Epidermal melanocyte (primary cell): ENCODE measurements at regions not wholly inside any gene's neighbourhood (a gene's known extent, or its start where the extent isn't known, plus 50 kb on each side); places are given as distances from the start of the nearest gene placed in this dataset.
"Not testable (repeated sequence)": the region's sequence is repeated elsewhere in the genome, so short reads cannot be mapped to it uniquely, and the experiment has no call there.

Experiments
- DNase-seq: peaks from one replicate; pipeline ENCODE4 v3.0.0; 2011; ENCODE audit warnings: low spot score; ENCODE audit not compliant: insufficient read length

DNA sequence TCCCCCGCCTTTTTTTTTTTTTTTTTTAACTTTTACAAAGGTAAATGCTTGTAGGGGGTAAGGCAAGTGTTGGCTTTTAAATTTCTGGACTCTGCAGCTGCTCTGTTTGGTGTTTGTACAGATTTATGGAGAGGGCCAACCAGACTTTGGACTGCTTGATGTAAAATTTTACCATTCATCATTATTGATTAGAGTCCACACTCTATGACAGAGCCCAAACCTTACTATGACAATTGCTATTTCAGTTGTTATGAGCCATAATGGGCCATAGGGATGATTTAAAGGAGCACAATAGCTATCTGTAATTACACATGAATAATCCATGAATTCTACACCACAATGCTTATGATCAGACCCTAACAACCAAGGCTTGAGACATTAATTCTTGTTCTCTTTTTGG is 867.2 kb downstream of the NR2F1-AS1 start:
- DNase-seq: no peak

GRCh38 chr5:92713335-92713743 is 867.7 kb downstream of the NR2F1-AS1 start:
- DNase-seq: no peak

GRCh38 chr5:92711956-92712355 is 869.1 kb downstream of the NR2F1-AS1 start:
- no peak for DNase-seq

- no peak for DNase-seq
These were observed 876.4 kb downstream of the NR2F1-AS1 start for GRCh38 chr5:92704590-92704989.

GRCh38 chr5:92703976-92704375 is 877.0 kb downstream of the NR2F1-AS1 start:
- no peak for DNase-seq

GRCh38 chr5:92695123-92696003 is 885.7 kb downstream of the NR2F1-AS1 start:
- DNase-seq: no peak

- no peak for DNase-seq
These were observed 887.0 kb downstream of the NR2F1-AS1 start for GRCh38 chr5:92694067-92694466.

DNA sequence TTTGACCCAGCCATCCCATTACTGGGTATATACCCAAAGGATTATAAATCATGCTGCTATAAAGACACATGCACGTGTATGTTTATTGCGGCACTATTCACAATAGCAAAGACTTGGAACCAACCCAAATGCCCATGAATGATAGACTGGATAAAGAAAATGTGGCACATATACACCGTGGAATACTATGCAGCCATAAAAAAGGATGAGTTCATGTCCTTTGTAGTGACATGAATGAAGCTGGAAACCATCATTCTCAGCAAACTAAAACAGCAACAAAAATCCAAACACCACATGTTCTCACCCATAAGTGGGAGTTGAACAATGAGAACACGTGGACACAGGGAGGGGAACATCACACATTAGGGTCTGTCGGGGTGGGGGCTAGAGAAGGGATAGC is 889.1 kb downstream of the NR2F1-AS1 start:
- not testable (repeated sequence) for DNase-seq

DNA sequence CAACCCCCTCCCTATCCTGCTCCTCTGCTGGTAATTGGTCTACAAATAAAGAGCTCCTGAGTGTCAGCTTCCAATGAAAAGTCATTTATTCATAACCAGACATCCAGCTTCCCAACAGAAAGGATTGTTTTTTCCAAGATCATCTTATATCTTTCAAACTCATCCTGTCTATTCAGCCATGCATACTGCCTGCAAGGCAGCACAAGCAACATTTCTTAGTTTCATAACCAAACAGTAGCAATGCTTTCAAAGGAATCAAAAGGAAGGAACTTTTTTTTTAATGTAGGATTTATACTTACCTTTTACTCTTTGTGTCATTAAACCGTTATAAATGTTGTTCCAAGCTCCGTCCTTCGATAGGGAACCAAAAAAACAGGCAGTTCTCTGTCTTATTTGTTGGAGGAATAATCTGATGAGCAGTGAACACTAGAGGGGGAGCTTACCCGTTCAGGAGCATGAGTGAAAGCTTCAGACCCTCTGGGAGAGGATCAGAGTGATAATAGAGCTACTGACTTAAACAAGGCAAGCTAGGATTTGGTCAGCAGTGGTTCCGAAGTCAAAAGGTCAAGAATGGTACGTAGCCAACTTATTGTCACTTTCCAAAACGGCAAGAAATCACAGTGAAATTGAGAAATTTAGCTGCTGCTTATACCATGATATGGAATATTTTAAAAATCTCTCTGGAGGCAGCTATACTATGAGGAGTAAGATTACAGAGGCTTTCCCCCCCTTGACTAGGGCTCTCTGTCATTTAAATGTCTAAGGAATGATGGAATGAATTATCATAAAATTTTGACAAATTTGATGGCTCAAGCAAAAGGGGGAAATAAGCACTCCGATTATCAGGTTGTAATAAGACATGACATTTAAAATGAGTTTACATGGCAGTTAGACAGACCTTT is 892.9 kb downstream of the NR2F1-AS1 start:
- DNase-seq: peak; percentile 27

GRCh38 chr5:92678640-92679039 is 902.4 kb downstream of the NR2F1-AS1 start:
- DNase-seq: no peak

- no peak for DNase-seq
These were observed 904.5 kb downstream of the NR2F1-AS1 start for GRCh38 chr5:92676215-92677165.

DNA sequence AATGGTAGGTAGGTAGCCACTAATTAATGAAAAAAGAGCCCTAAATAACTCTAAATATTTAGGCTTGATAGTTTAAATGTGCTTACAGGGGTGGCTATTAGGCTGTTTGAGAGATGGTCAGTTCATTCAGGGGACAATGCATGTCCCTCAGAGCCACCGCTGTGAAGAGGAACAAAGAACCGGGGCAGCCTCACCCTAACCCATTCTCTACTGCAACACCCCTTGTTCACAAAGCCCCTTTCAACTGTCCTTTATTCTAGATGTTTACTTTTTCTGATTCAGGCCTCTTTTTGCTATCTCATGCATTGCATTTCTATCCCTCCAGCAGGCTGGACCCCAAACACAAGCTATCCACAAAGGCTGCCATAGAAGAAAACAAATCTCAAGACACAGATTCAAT is 906.7 kb downstream of the NR2F1-AS1 start:
- DNase-seq: no peak

DNA sequence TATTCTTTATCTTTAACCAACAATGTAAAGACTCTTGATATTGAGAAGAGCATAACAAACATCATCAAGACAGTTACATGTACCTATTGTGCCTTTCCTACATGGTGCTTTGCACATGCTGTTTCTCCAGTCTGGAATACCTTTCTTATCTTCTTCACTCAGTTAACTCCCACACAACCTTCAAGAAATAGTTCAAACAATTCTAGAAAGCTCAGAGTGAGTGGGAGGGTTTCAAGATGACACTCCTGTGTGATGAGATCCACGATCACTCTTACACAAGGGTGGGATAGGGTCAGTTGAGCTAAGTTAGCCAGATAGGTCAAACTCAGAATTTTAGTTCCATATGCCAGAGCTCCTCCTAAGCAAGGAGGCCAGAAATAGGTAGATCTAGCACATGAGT is 915.5 kb downstream of the NR2F1-AS1 start:
- no peak for DNase-seq

DNA sequence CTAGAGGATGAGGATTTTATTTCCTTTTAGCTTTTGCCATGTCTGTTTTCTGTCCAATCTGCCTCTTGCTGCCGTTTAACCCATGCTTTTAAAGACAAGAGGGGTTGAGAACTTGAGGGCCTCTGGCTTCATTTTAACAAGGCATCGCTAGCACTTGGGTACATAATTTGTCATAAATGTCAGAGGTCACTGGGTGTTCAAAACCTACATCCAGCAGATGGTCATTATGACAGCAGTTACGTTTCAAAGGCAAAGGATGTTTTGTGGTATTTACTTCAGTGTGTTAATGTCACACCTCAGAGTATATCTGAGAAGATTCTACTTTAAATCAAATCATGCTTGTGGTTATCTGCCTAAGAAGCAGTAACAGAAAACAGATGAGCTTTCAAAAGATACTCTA is 918.3 kb downstream of the NR2F1-AS1 start:
- DNase-seq: no peak

GRCh38 chr5:92659246-92659645 is 921.8 kb downstream of the NR2F1-AS1 start:
- no peak for DNase-seq

DNA sequence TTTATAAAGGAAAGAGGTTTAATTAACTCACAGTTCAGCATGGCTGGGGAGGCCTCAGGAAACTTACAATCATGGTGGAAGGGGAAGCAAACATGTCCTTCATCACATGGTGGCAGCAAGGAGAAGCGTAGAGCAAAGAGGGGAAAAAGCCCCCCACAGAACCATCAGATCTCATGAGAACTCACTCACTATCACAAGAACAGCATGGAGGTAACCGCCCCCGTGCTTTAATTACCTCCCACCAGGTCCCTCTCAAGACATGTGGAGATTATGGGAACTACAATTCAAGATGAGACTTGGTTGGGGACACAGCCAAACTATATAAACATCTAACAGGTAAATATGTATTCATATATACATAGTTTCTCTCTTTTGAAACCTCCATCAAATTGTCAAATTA is 926.4 kb downstream of the NR2F1-AS1 start:
- DNase-seq: not testable (repeated sequence)

DNA sequence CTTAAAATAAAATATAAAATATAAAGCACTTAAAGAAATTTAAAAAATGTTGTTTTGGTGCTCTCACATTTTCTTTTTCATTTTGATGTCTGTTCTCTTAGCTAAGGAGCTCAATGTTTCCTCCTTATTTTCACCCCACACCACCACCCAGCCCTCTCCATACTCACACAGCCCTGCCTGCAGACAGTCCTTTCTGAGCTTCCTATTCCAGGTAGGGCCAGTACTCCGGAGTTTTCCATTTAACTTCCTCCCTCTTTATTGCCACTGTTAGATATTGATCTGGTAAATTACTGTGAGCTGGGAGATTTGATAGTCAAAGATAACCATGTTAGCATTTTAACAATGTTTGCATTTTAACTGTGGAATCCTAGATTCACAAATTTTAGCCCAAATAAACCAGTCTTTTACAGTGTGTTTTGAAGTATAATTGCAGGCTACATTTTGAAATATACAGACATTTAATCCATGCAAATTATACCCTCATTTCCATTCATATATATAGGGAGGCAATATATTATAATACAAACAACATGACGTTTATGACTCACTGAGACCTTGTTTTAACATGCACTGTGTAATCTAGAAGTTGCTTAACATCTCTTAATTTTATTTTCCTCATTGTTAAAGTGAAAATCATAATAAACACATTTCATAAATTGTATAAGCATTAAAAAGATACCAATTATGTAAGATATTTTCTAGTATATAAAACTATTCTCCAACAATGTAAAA is 927.1 kb downstream of the NR2F1-AS1 start:
- no peak for DNase-seq

DNA sequence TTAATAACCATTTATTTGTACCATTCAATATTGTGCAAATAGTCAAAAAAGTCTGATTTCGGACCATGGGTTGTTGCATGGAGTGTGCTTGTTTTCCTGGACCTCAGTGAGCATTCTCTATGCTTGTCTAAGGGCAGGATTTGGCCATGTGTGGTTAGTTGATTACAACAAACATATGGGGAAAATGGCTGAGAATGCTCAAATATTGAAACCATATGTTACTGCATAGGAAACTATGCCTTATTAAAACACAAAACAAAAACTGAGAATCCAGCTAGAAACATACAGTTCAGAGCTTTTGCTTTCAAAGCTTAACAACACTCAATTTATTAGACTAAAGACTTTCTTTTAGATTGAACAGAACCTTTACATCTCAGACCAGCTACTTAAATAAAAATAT is 928.3 kb downstream of the NR2F1-AS1 start:
- no peak for DNase-seq

GRCh38 chr5:92644266-92644886 is 936.6 kb downstream of the NR2F1-AS1 start:
- DNase-seq: no peak
